Neural cell (in vitro differentiated cells): ENCODE measurements at regions not wholly inside any gene's neighbourhood (a gene's known extent, or its start where the extent isn't known, plus 50 kb on each side); places are given as distances from the start of the nearest gene placed in this dataset.

ENCODE experiments used
- POLR2AphosphoS5 ChIP-seq: IDR thresholded peaks from 2 replicates; pipeline ENCODE4 v1.6.1; 2012
- RAD21 ChIP-seq: fragments of 450-650 bp; conservative IDR thresholded peaks from 2 replicates; pipeline ENCODE4 v1.6.1; 2014; ENCODE audit warnings: antibody characterized with exemption, mild to moderate bottlenecking, moderate library complexity
- SMC3 ChIP-seq: fragments of 450-650 bp; conservative IDR thresholded peaks from 2 replicates; pipeline ENCODE4 v1.6.1; 2014; ENCODE audit warnings: antibody characterized with exemption, mild to moderate bottlenecking, moderate library complexity; ENCODE audit not compliant: poor library complexity
- TF ChIP-seq, protein P1 (sequence below): fragments of 450-650 bp; IDR thresholded peaks from 2 replicates; pipeline ENCODE4 v1.5.1; 2014; ENCODE audit warnings: antibody characterized with exemption, mild to moderate bottlenecking, moderate library complexity; ENCODE audit not compliant: poor library complexity, severe bottlenecking

DNA sequence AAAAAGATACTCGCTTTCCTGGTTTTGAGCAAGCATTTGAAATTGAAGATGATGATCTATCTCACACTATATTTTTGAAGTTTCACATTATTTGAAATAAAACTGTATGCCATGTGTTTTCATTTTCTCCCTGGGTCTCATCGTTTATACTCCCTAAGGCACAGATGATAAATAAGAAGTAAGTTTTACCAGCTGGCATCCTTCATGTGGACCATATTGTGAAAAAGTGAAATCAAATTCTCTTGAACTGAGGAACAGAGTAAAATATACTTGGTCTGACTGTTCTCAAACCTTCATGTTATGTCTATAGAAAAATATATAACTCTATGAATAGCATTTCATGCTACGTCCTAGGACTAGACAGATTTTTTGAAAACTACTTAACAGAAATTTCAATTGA is 1600.9 kb upstream of the C9orf72 start:
- TF ChIP-seq, protein P1, sequence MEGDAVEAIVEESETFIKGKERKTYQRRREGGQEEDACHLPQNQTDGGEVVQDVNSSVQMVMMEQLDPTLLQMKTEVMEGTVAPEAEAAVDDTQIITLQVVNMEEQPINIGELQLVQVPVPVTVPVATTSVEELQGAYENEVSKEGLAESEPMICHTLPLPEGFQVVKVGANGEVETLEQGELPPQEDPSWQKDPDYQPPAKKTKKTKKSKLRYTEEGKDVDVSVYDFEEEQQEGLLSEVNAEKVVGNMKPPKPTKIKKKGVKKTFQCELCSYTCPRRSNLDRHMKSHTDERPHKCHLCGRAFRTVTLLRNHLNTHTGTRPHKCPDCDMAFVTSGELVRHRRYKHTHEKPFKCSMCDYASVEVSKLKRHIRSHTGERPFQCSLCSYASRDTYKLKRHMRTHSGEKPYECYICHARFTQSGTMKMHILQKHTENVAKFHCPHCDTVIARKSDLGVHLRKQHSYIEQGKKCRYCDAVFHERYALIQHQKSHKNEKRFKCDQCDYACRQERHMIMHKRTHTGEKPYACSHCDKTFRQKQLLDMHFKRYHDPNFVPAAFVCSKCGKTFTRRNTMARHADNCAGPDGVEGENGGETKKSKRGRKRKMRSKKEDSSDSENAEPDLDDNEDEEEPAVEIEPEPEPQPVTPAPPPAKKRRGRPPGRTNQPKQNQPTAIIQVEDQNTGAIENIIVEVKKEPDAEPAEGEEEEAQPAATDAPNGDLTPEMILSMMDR = no peak
- TF ChIP-seq SMC3 = no peak
- TF ChIP-seq RAD21 = no peak
- TF ChIP-seq POLR2AphosphoS5 = no peak
